ENCODE measurements at regions not wholly inside any gene's neighbourhood (a gene's known extent, or its start where the extent isn't known, plus 50 kb on each side); places are given as distances from the start of the nearest gene placed in this dataset.

- no peak overlapping the region for H3K14ac ChIP-seq (replicated peaks; ENCODE audit: low read depth, low read length)
- no peak overlapping the region for H2BK5ac ChIP-seq (ENCODE audit: low read depth, low read length, poor library complexity, severe bottlenecking)
- CTCF ChIA-PET: interaction anchor here (0.5 kb wide), 1 partner anchor 14 kb away, joined by 3 read pairs; no protein-coding TSS in a partner anchor
- peaks cover 3% of the 10 kb centered on the region for H3K9me3 ChIP-seq (ENCODE audit: control insufficient read depth, insufficient read depth, low read length)
- H3K27ac ChIP-seq (ENCODE audit: insufficient read depth, low read length): no peak overlapping the region
- H4K20me1 ChIP-seq (ENCODE audit: insufficient read depth, low read length): no peaks in the 10 kb centered on the region
- H4K8ac ChIP-seq (ENCODE audit: low read depth in 2 of 2, low read length in 2 of 2): no peak overlapping the region
- peaks cover 16% of the 10 kb centered on the region for H3K27me3 ChIP-seq (ENCODE audit: control insufficient read depth, insufficient read depth, low read length)
- no peak overlapping the region for H3K23ac ChIP-seq (ENCODE audit: low read depth, low read length)
- H3K4me3 ChIP-seq (ENCODE audit: insufficient read depth, low read depth, low read length): no peak overlapping the region
- H4K5ac ChIP-seq (ENCODE audit: low read depth, low read length): no peak overlapping the region
- peaks cover 2% of the 10 kb centered on the region; the same call in 1 of the 2 replicates for H3K4me1 ChIP-seq (ENCODE audit: control insufficient read depth, insufficient read depth, low read length)
- WGBS, 2 experiments (ENCODE audit: extremely low coverage in 2 of 2, insufficient read length in 1 of 2): 75% methylated on average over 3 of the region's 5 CpGs; no CpG with 5 or more reads in 1 of the 2 experiments
- in situ Hi-C loops (cut with MboI; ENCODE audit: low sequenced_read_pairs) (no loop called here), intact Hi-C loops (cut with micrococcal nuclease) (no loop called here), dilution Hi-C loops (cut with HindIII; ENCODE audit: low sequenced_read_pairs, unreplicated experiment) (no loop called here)
- no peak overlapping the region for H3K4me2 ChIP-seq (ENCODE audit: low read depth, low read length)
- H3K56ac ChIP-seq (ENCODE audit: extremely low read depth, insufficient read depth, low read length): no peak overlapping the region
- BruUV-seq (replicated peaks): no TSS peak
- H3K4ac ChIP-seq (ENCODE audit: low read depth, low read length): no peak overlapping the region
- POLR2A ChIA-PET (ENCODE audit: unreplicated experiment): no interaction called here
- H2AK5ac ChIP-seq (ENCODE audit: low read depth, low read length): no peak overlapping the region
- no peak overlapping the region for H2AK9ac ChIP-seq (replicated peaks; ENCODE audit: low read depth, low read length, poor library complexity)
- TF ChIP-seq SMC3 (IDR thresholded peaks at IDR 0.05; ENCODE audit: low read depth, low read length) (no peak), MAFK (IDR thresholded peaks at IDR 0.05; ENCODE audit: low read depth, low read length) (no peak), MXI1 (IDR thresholded peaks at IDR 0.05; ENCODE audit: borderline replicate concordance, low read depth, low read length) (no peak), FOS (IDR thresholded peaks at IDR 0.05; ENCODE audit: low read depth, low read length) (no peak), RFX5 (IDR thresholded peaks at IDR 0.05; ENCODE audit: low read depth, low read length) (no peak), POLR2A (IDR thresholded peaks at IDR 0.05; ENCODE audit: low read depth, low read length) (no peak), BHLHE40 (IDR thresholded peaks at IDR 0.05; ENCODE audit: low read depth, low read length) (no peak), MAZ (IDR thresholded peaks at IDR 0.05; ENCODE audit: borderline replicate concordance, low read depth, low read length) (no peak), CEBPB (IDR thresholded peaks at IDR 0.05; ENCODE audit: low read depth, low read length) (no peak), CTCF (conservative IDR thresholded peaks at IDR 0.05; ENCODE audit: low read depth, low read length) (no peak), RAD21 (IDR thresholded peaks at IDR 0.05; ENCODE audit: low read length) (no peak), CHD1 (IDR thresholded peaks at IDR 0.05; ENCODE audit: low read depth, low read length) (no peak), USF2 (IDR thresholded peaks at IDR 0.05; ENCODE audit: low read depth, low read length) (no peak)
- TF ChIP-seq, protein P1, sequence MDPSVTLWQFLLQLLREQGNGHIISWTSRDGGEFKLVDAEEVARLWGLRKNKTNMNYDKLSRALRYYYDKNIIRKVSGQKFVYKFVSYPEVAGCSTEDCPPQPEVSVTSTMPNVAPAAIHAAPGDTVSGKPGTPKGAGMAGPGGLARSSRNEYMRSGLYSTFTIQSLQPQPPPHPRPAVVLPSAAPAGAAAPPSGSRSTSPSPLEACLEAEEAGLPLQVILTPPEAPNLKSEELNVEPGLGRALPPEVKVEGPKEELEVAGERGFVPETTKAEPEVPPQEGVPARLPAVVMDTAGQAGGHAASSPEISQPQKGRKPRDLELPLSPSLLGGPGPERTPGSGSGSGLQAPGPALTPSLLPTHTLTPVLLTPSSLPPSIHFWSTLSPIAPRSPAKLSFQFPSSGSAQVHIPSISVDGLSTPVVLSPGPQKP (IDR thresholded peaks at IDR 0.05; ENCODE audit: borderline replicate concordance, low read depth, low read length): no peak
- H2BK20ac ChIP-seq (ENCODE audit: low read depth, low read length): no peak overlapping the region
- no peak overlapping the region for H3K9ac ChIP-seq (ENCODE audit: low read depth, low read length)
- no peak overlapping the region for H4K91ac ChIP-seq (ENCODE audit: insufficient read depth, low read depth, low read length)
- H3K9me1 ChIP-seq (ENCODE audit: insufficient read depth, low read length): no peaks in the 10 kb centered on the region
- H2AFZ ChIP-seq (replicated peaks; ENCODE audit: low read length, poor library complexity): no peak overlapping the region
- ATAC-seq (ENCODE audit: low read depth): no peak
- no peak overlapping the region for H3K18ac ChIP-seq (ENCODE audit: low read depth, low read length)
- no peak overlapping the region for H2BK15ac ChIP-seq (ENCODE audit: low read depth, low read length)
- no peak for DNase-seq
- no peaks in the 10 kb centered on the region for H3K79me1 ChIP-seq (ENCODE audit: low read depth in 1 of 2, low read length in 2 of 2)
- no peak overlapping the region for H2BK120ac ChIP-seq (ENCODE audit: low read depth, low read length)
- H3K36me3 ChIP-seq (ENCODE audit: control insufficient read depth, insufficient read depth, low read length): no peaks in the 10 kb centered on the region
These were observed 75.8 kb upstream of the PLET1 start for GRCh38 chr11:112336356-112336886.
